ENCODE measurements at regions not wholly inside any gene's neighbourhood (a gene's known extent, or its start where the extent isn't known, plus 50 kb on each side); places are given as distances from the start of the nearest gene placed in this dataset.

DNA sequence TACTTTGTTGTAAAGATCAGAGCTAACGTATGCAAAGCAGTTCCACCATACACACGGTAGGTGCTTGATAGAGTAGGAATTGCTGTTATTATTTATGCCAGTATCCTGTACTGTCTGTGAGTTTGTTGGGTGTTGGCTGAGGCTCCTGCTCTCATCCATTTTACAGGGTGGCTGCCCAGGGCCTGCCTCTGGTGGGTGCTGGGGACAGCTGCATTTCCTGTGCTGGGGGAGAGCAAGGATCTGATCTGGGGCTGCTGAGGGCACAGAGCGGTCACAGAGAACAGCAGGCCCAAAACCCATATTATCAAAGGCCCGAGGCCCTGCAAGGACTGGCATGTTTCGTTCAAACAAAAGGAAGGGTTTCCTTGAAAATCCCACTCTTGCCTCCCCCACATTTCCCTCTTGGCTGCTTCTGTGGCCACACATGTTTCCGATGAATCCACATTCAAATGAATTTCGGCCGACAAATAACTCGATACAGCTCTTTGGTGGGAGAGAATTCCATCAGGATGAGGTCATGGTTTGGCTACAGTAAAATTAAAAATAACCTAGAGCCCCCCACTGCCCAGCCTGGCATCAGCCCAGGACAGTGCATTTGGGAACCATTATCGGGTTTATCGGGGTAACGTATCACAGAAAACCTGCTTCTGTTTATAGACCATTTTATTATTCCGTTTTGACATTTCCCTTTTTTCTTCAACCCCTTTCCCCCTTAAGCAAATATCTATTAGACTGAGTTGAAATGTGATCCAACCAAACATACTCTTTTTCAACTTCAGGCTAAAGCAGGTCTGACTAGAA is 143.4 kb downstream of the CYRIA start:
- no peak overlapping the region for H3K9ac ChIP-seq (ENCODE audit: insufficient read length, low read depth)
- DNase-seq (ENCODE audit: low read depth, low spot score): no peak
- no peak for TF ChIP-seq ZNF274 (IDR thresholded peaks at IDR 0.05; ENCODE audit: low read depth, low read length)
- no peak for TF ChIP-seq SUZ12 (IDR thresholded peaks at IDR 0.05; ENCODE audit: extremely low read depth, insufficient read depth, insufficient read length)
- no peak for TF ChIP-seq YY1 (IDR thresholded peaks at IDR 0.05; ENCODE audit: insufficient read depth, insufficient read length)
- no peaks in the 10 kb centered on the region for H3K4me1 ChIP-seq (ENCODE audit: insufficient read depth, insufficient read length)
- H3K4me3 ChIP-seq (ENCODE audit: insufficient read length, low read depth): no peak overlapping the region
- no peaks in the 10 kb centered on the region for H3K27me3 ChIP-seq (ENCODE audit: insufficient read depth, insufficient read length)
- H3K9me3 ChIP-seq (ENCODE audit: insufficient read depth, low read length): no peaks in the 10 kb centered on the region; the same call in 1 of the 2 replicates
- H3K36me3 ChIP-seq (ENCODE audit: insufficient read depth, insufficient read length, low read length): no peaks in the 10 kb centered on the region

DNA sequence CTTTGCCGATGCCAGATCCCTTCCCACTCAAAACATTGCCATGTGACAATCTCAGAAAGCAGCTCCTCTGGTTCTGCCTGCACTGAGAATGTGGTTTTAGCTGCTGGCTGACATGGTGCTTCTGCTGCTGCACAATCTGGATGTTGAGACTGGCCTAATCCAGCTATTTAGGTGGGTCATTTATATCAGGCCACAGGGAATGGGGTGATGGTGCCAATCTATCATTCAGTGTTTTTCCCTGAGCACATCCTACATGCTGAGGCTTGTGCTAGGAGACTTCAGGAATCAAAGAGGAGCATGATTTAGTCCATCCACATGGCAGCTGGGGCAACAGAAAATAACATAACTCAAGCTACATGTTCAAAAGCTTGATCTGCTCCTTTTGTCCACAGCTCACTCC is 144.7 kb downstream of the CYRIA start:
- no peaks in the 10 kb centered on the region for H3K4me1 ChIP-seq (ENCODE audit: insufficient read depth, insufficient read length)
- H3K27me3 ChIP-seq (ENCODE audit: insufficient read depth, insufficient read length): no peaks in the 10 kb centered on the region
- H3K4me3 ChIP-seq (ENCODE audit: insufficient read length, low read depth): no peak overlapping the region
- H3K36me3 ChIP-seq (ENCODE audit: insufficient read depth, insufficient read length, low read length): no peaks in the 10 kb centered on the region
- no peak for DNase-seq (ENCODE audit: low read depth, low spot score)
- H3K9me3 ChIP-seq (ENCODE audit: insufficient read depth, low read length): no peaks in the 10 kb centered on the region; the same call in 1 of the 2 replicates
- no peak for TF ChIP-seq ZNF274 (IDR thresholded peaks at IDR 0.05; ENCODE audit: low read depth, low read length)
- no peak for TF ChIP-seq YY1 (IDR thresholded peaks at IDR 0.05; ENCODE audit: insufficient read depth, insufficient read length)
- TF ChIP-seq SUZ12 (IDR thresholded peaks at IDR 0.05; ENCODE audit: extremely low read depth, insufficient read depth, insufficient read length): no peak
- no peak overlapping the region for H3K9ac ChIP-seq (ENCODE audit: insufficient read length, low read depth)

- Histone ChIP-seq H3K9me3 (ENCODE audit: insufficient read depth, low read length) (no peaks in the 10 kb centered on the region), H3K27me3 (ENCODE audit: insufficient read depth, insufficient read length) (no peaks in the 10 kb centered on the region), H3K9ac (ENCODE audit: insufficient read length, low read depth) (no peak overlapping the region), H3K36me3 (ENCODE audit: insufficient read depth, insufficient read length, low read length) (no peaks in the 10 kb centered on the region), H3K4me1 (ENCODE audit: insufficient read depth, insufficient read length) (no peaks in the 10 kb centered on the region), H3K4me3 (ENCODE audit: insufficient read length, low read depth) (no peak overlapping the region)
- DNase-seq (ENCODE audit: low read depth, low spot score): no peak
- no peak for TF ChIP-seq ZNF274 (IDR thresholded peaks at IDR 0.05; ENCODE audit: low read depth, low read length)
- no peak for TF ChIP-seq YY1 (IDR thresholded peaks at IDR 0.05; ENCODE audit: insufficient read depth, insufficient read length)
- no peak for TF ChIP-seq SUZ12 (IDR thresholded peaks at IDR 0.05; ENCODE audit: extremely low read depth, insufficient read depth, insufficient read length)
Observed at GRCh38 chr2:16515696-16516095, 149.9 kb downstream of the CYRIA start.

DNA sequence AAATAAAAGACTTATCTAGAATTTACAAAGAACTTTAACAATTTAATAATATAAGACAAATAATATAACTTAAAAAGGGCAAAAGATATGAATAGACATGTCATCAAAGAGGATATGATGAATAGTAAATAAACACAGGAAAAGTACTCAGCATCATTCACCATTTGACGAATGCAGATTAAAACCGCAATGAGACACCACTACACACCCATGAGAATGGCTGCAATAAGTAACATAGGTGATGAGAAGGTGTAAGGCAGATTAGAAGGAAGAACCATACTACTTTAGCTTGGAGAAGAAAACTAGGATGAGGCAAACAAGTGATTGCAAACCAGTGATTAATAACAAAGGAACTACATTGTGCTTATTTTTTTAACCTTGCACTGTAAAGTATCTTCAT is 152.0 kb downstream of the CYRIA start:
- no peak overlapping the region for H3K4me3 ChIP-seq (ENCODE audit: insufficient read length, low read depth)
- TF ChIP-seq YY1 (IDR thresholded peaks at IDR 0.05; ENCODE audit: insufficient read depth, insufficient read length) (no peak), SUZ12 (IDR thresholded peaks at IDR 0.05; ENCODE audit: extremely low read depth, insufficient read depth, insufficient read length) (no peak), ZNF274 (IDR thresholded peaks at IDR 0.05; ENCODE audit: low read depth, low read length) (no peak)
- H3K27me3 ChIP-seq (ENCODE audit: insufficient read depth, insufficient read length): peaks cover 6% of the 10 kb centered on the region
- H3K4me1 ChIP-seq (ENCODE audit: insufficient read depth, insufficient read length): no peaks in the 10 kb centered on the region
- no peaks in the 10 kb centered on the region for H3K9me3 ChIP-seq (ENCODE audit: insufficient read depth, low read length)
- no peak for DNase-seq (ENCODE audit: low read depth, low spot score)
- H3K9ac ChIP-seq (ENCODE audit: insufficient read length, low read depth): no peak overlapping the region
- no peaks in the 10 kb centered on the region for H3K36me3 ChIP-seq (ENCODE audit: insufficient read depth, insufficient read length, low read length)

DNA sequence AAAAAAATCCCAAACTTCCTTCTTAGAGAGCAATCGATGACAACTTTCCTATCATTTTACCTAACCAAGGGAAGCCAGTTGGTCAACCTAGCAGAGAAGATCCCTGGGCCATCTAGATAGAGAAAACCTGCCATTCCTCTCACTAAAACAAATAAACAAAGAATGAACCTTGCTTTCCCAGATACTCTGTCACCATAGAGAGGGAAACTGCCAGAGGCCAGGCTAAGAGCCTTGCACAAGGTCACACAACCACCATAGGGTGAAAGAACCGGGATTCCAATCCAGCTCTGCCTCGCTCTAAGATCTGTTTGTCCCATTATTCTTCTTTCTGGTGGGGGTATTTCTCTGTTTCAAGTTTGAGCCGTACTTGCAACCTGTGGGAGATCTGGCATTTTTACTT is 154.6 kb downstream of the CYRIA start:
- TF ChIP-seq YY1 (IDR thresholded peaks at IDR 0.05; ENCODE audit: insufficient read depth, insufficient read length) (no peak), ZNF274 (IDR thresholded peaks at IDR 0.05; ENCODE audit: low read depth, low read length) (no peak), SUZ12 (IDR thresholded peaks at IDR 0.05; ENCODE audit: extremely low read depth, insufficient read depth, insufficient read length) (no peak)
- H3K4me3 ChIP-seq (ENCODE audit: insufficient read length, low read depth): no peak overlapping the region
- peaks cover 11% of the 10 kb centered on the region for H3K27me3 ChIP-seq (ENCODE audit: insufficient read depth, insufficient read length)
- no peaks in the 10 kb centered on the region for H3K9me3 ChIP-seq (ENCODE audit: insufficient read depth, low read length)
- H3K36me3 ChIP-seq (ENCODE audit: insufficient read depth, insufficient read length, low read length): no peaks in the 10 kb centered on the region
- no peak for DNase-seq (ENCODE audit: low read depth, low spot score)
- H3K4me1 ChIP-seq (ENCODE audit: insufficient read depth, insufficient read length): no peaks in the 10 kb centered on the region
- no peak overlapping the region for H3K9ac ChIP-seq (ENCODE audit: insufficient read length, low read depth)

- H3K9ac ChIP-seq (ENCODE audit: insufficient read length, low read depth): no peak overlapping the region
- no peaks in the 10 kb centered on the region for H3K9me3 ChIP-seq (ENCODE audit: insufficient read depth, low read length)
- TF ChIP-seq SUZ12 (IDR thresholded peaks at IDR 0.05; ENCODE audit: extremely low read depth, insufficient read depth, insufficient read length): no peak
- no peak overlapping the region for H3K4me3 ChIP-seq (ENCODE audit: insufficient read length, low read depth)
- DNase-seq (ENCODE audit: low read depth, low spot score): no peak
- H3K4me1 ChIP-seq (ENCODE audit: insufficient read depth, insufficient read length): no peaks in the 10 kb centered on the region
- H3K27me3 ChIP-seq (ENCODE audit: insufficient read depth, insufficient read length): peaks cover 11% of the 10 kb centered on the region
- H3K36me3 ChIP-seq (ENCODE audit: insufficient read depth, insufficient read length, low read length): no peaks in the 10 kb centered on the region
Observed at GRCh38 chr2:16509042-16509441, 156.6 kb downstream of the CYRIA start.

GRCh38 chr2:16508490-16508851 is 157.2 kb downstream of the CYRIA start:
- TF ChIP-seq SUZ12 (IDR thresholded peaks at IDR 0.05; ENCODE audit: extremely low read depth, insufficient read depth, insufficient read length): no peak
- Histone ChIP-seq H3K9me3 (ENCODE audit: insufficient read depth, low read length) (no peaks in the 10 kb centered on the region), H3K4me3 (ENCODE audit: insufficient read length, low read depth) (no peak overlapping the region), H3K27me3 (ENCODE audit: insufficient read depth, insufficient read length) (peaks cover 11% of the 10 kb centered on the region), H3K36me3 (ENCODE audit: insufficient read depth, insufficient read length, low read length) (no peaks in the 10 kb centered on the region), H3K4me1 (ENCODE audit: insufficient read depth, insufficient read length) (no peaks in the 10 kb centered on the region), H3K9ac (ENCODE audit: insufficient read length, low read depth) (no peak overlapping the region)
- DNase-seq (ENCODE audit: low read depth, low spot score): no peak
